Loucy (cell line): ENCODE measurements at regions not wholly inside any gene's neighbourhood (a gene's known extent, or its start where the extent isn't known, plus 50 kb on each side); places are given as distances from the start of the nearest gene placed in this dataset.

Experiments used
- H2AFZ ChIP-seq: fragments of 200-600 bp; sonication (generic); 2 replicates; pipeline ENCODE4 v1.6.0; 2016; ENCODE audit warnings: antibody characterized with exemption, mild to moderate bottlenecking, low read length, moderate library complexity
- H3F3A ChIP-seq: fragments of 200-600 bp; 2 replicates; pipeline ENCODE4 v1.6.0; 2016; ENCODE audit warnings: antibody characterized with exemption, low read depth, mild to moderate bottlenecking
- H3K27me3 ChIP-seq: fragments of 200-600 bp; sonication (generic); 2 replicates; pipeline ENCODE4 v1.6.1; 2014; ENCODE audit warnings: low read length, mild to moderate bottlenecking; ENCODE audit not compliant: insufficient read depth, poor library complexity, severe bottlenecking
- H3K36me3 ChIP-seq: fragments of 200-600 bp; sonication (generic); 2 replicates; pipeline ENCODE4 v1.6.1; 2016; ENCODE audit warnings: low read length; ENCODE audit not compliant: insufficient read depth
- H3K4me1 ChIP-seq: fragments of 200-600 bp; sonication (generic); 2 replicates; pipeline ENCODE4 v1.5.1; 2014; ENCODE audit warnings: low read length, mild to moderate bottlenecking; ENCODE audit not compliant: insufficient read depth, poor library complexity, severe bottlenecking
- H3K4me2 ChIP-seq: fragments of 200-600 bp; sonication (generic); 2 replicates; pipeline ENCODE4 v1.6.0; 2014; ENCODE audit warnings: antibody characterized with exemption, low read length, low read depth, mild to moderate bottlenecking; ENCODE audit not compliant: poor library complexity, severe bottlenecking
- H3K4me3 ChIP-seq: fragments of 200-600 bp; sonication (generic); 2 replicates; pipeline ENCODE4 v1.5.1; 2014; ENCODE audit warnings: low read length, mild to moderate bottlenecking, mixed read lengths; ENCODE audit not compliant: poor library complexity, severe bottlenecking
- H3K79me2 ChIP-seq: fragments of 200-600 bp; sonication (generic); 2 replicates; pipeline ENCODE4 v1.6.1; 2014; ENCODE audit warnings: low read length; ENCODE audit not compliant: insufficient read depth
- H3K9ac ChIP-seq: fragments of 200-600 bp; sonication (generic); 2 replicates; pipeline ENCODE4 v1.6.0; 2014; ENCODE audit warnings: mild to moderate bottlenecking, low read depth, low read length, moderate library complexity; ENCODE audit not compliant: poor library complexity, severe bottlenecking
- H3K9me2 ChIP-seq: fragments of 200-600 bp; sonication (generic); replicated peaks from 2 replicates; pipeline ENCODE4 v1.6.1; 2016; ENCODE audit warnings: low read depth, low read length, mixed read lengths
- H3K9me3 ChIP-seq: fragments of 200-600 bp; sonication (generic); 2 replicates; pipeline ENCODE4 v1.6.1; 2014; ENCODE audit warnings: mild to moderate bottlenecking, antibody characterized with exemption, low read length, low read depth; ENCODE audit not compliant: insufficient read depth
- H4K20me1 ChIP-seq: fragments of 200-600 bp; sonication (generic); 2 replicates; pipeline ENCODE4 v1.6.0; 2014; ENCODE audit warnings: antibody characterized with exemption, low read length, mild to moderate bottlenecking; ENCODE audit not compliant: insufficient read depth, poor library complexity, severe bottlenecking
- EZH2phosphoT487 ChIP-seq: fragments of 200-600 bp; IDR thresholded peaks from 2 replicates; pipeline ENCODE4 v1.6.1; 2018; ENCODE audit warnings: antibody characterized with exemption, mild to moderate bottlenecking, moderate library complexity, borderline replicate concordance
- TF ChIP-seq, protein P1 (sequence below): fragments of 200-600 bp; sonication (generic); conservative IDR thresholded peaks from 2 replicates; pipeline ENCODE4 v1.5.1; 2014; ENCODE audit warnings: mild to moderate bottlenecking, antibody characterized with exemption, low read length

GRCh38 chr7:22676385-22676784 is 50.6 kb upstream of the IL6 start:
- Histone ChIP-seq H3K4me2 (no peak overlapping the region), H3K9me3 (no peaks in the 10 kb centered on the region), H3K79me2 (no peaks in the 10 kb centered on the region), H3K9me2 (no peaks in the 10 kb centered on the region), H3K36me3 (no peaks in the 10 kb centered on the region), H3K4me3 (no peak overlapping the region), H3K27me3 (no peaks in the 10 kb centered on the region), H3F3A (no peaks in the 10 kb centered on the region), H2AFZ (no peak overlapping the region), H4K20me1 (no peaks in the 10 kb centered on the region), H3K4me1 (peaks cover 7% of the 10 kb centered on the region), H3K9ac (no peak overlapping the region)
- no peak for TF ChIP-seq EZH2phosphoT487
- TF ChIP-seq, protein P1, sequence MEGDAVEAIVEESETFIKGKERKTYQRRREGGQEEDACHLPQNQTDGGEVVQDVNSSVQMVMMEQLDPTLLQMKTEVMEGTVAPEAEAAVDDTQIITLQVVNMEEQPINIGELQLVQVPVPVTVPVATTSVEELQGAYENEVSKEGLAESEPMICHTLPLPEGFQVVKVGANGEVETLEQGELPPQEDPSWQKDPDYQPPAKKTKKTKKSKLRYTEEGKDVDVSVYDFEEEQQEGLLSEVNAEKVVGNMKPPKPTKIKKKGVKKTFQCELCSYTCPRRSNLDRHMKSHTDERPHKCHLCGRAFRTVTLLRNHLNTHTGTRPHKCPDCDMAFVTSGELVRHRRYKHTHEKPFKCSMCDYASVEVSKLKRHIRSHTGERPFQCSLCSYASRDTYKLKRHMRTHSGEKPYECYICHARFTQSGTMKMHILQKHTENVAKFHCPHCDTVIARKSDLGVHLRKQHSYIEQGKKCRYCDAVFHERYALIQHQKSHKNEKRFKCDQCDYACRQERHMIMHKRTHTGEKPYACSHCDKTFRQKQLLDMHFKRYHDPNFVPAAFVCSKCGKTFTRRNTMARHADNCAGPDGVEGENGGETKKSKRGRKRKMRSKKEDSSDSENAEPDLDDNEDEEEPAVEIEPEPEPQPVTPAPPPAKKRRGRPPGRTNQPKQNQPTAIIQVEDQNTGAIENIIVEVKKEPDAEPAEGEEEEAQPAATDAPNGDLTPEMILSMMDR, result no peak

DNA sequence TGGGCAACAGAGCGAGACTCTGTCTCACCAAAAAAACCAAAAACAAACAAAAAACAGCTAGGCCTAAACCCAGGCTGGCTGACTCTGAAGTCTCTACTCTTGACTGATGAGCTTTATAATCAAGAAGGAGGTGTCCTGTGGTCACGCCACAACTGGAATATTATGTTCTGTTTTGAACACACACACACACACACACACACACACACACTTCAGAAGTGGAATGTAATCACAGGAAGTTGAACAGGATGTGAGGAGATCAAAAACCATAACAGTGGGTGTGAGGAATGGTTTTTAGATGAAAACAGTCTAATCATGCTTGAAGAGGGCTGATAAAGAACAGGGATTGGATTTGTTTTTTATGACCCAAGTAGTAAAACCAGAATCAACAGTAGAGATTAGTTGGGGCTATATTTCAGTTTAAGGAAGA is 51.1 kb upstream of the IL6 start:
- Histone ChIP-seq H3K4me3 (no peak overlapping the region), H3K9me3 (no peaks in the 10 kb centered on the region), H3K9ac (no peak overlapping the region), H4K20me1 (no peaks in the 10 kb centered on the region), H3K4me1 (peaks cover 7% of the 10 kb centered on the region), H3K36me3 (no peaks in the 10 kb centered on the region), H3F3A (no peaks in the 10 kb centered on the region), H3K9me2 (no peaks in the 10 kb centered on the region), H3K79me2 (no peaks in the 10 kb centered on the region), H2AFZ (no peak overlapping the region), H3K27me3 (no peaks in the 10 kb centered on the region), H3K4me2 (no peak overlapping the region)
- TF ChIP-seq, protein P1, result no peak
- TF ChIP-seq EZH2phosphoT487, result no peak

DNA sequence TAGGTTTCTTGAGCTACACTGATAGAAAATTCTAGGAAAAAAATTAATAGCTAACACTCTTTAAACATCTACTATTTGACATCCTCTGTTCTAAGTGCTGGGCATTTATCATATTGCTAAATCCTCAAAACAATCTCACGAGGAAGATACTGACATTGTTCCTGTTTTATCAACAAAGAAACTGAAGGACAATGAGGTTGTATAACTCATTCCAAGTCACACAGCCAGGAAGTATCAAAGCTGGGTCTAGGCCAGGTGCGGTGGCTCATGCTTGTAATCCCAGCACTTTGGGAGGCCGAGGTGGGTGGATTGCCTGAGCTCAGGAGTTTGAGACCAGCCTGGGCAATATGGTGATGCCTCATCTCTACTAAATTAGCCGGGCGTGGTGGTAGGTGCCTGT is 51.6 kb upstream of the IL6 start:
- H3K79me2 ChIP-seq, result no peaks in the 10 kb centered on the region
- no peaks in the 10 kb centered on the region for H4K20me1 ChIP-seq
- H3K4me3 ChIP-seq, result no peak overlapping the region
- H3K4me2 ChIP-seq, result no peak overlapping the region
- TF ChIP-seq, protein P1, result no peak
- no peak for TF ChIP-seq EZH2phosphoT487
- no peaks in the 10 kb centered on the region for H3F3A ChIP-seq
- H3K9me3 ChIP-seq, result no peaks in the 10 kb centered on the region
- no peaks in the 10 kb centered on the region for H3K9me2 ChIP-seq
- H2AFZ ChIP-seq, result no peak overlapping the region
- H3K4me1 ChIP-seq, result peaks cover 7% of the 10 kb centered on the region
- no peaks in the 10 kb centered on the region for H3K27me3 ChIP-seq
- H3K9ac ChIP-seq, result no peak overlapping the region
- no peaks in the 10 kb centered on the region for H3K36me3 ChIP-seq
